ENCODE measurements at regions not wholly inside any gene's neighbourhood (a gene's known extent, or its start where the extent isn't known, plus 50 kb on each side); places are given as distances from the start of the nearest gene placed in this dataset.

GRCh38 chr16:5854027-5854426 lies 756.4 kb upstream of the EEF2KMT start:
- Histone ChIP-seq H3K27me3 (ENCODE audit: insufficient read depth, poor library complexity, severe bottlenecking) (no peaks in the 10 kb centered on the region), H3K9me3 (ENCODE audit: severe bottlenecking) (peaks cover 5% of the 10 kb centered on the region), H3K4me1 (ENCODE audit: insufficient read depth, poor library complexity, severe bottlenecking) (peaks cover 7% of the 10 kb centered on the region), H3K4me3 (ENCODE audit: severe bottlenecking) (no peak overlapping the region), H3K36me3 (ENCODE audit: low read depth) (no peaks in the 10 kb centered on the region), H3K27ac (ENCODE audit: poor library complexity, severe bottlenecking) (no peak overlapping the region)
- ATAC-seq (ENCODE audit: low read depth): no peak
- TF ChIP-seq CTCF (IDR thresholded peaks at IDR 0.05; ENCODE audit: poor library complexity, severe bottlenecking): no peak
- DNase-seq (ENCODE audit: low spot score): no peak

- H3K36me3 ChIP-seq (ENCODE audit: low read depth): no peaks in the 10 kb centered on the region
- DNase-seq (ENCODE audit: low spot score) (no peak), ATAC-seq (ENCODE audit: low read depth) (peak; percentile 28; the same call in 2 of the 3 replicates)
Measured at GRCh38 chr16:5852151-5852550, 754.6 kb upstream of the EEF2KMT start.

GRCh38 chr16:5851393-5851982 lies 753.9 kb upstream of the EEF2KMT start:
- TF ChIP-seq CTCF (IDR thresholded peaks at IDR 0.05; ENCODE audit: poor library complexity, severe bottlenecking): no peak
- H3K4me1 ChIP-seq (ENCODE audit: insufficient read depth, poor library complexity, severe bottlenecking): peaks cover 7% of the 10 kb centered on the region
- peak overlapping the region; percentile 61 for H3K27ac ChIP-seq (ENCODE audit: poor library complexity, severe bottlenecking)
- ATAC-seq (ENCODE audit: low read depth) (peak; percentile 93), DNase-seq (ENCODE audit: low spot score) (no peak)
- H3K27me3 ChIP-seq (ENCODE audit: insufficient read depth, poor library complexity, severe bottlenecking): no peaks in the 10 kb centered on the region
- H3K4me3 ChIP-seq (ENCODE audit: severe bottlenecking): no peak overlapping the region
- no peaks in the 10 kb centered on the region for H3K36me3 ChIP-seq (ENCODE audit: low read depth)
- H3K9me3 ChIP-seq (ENCODE audit: severe bottlenecking): peaks cover 3% of the 10 kb centered on the region

More at GRCh38 chr16:5852151-5852550, 754.6 kb upstream of the EEF2KMT start:
- H3K27ac ChIP-seq (ENCODE audit: poor library complexity, severe bottlenecking): peak overlapping the region; percentile 61
- H3K9me3 ChIP-seq (ENCODE audit: severe bottlenecking): peaks cover 3% of the 10 kb centered on the region
- no peak for TF ChIP-seq CTCF (IDR thresholded peaks at IDR 0.05; ENCODE audit: poor library complexity, severe bottlenecking)
- H3K4me3 ChIP-seq (ENCODE audit: severe bottlenecking): no peak overlapping the region
- H3K4me1 ChIP-seq (ENCODE audit: insufficient read depth, poor library complexity, severe bottlenecking): peaks cover 7% of the 10 kb centered on the region
- H3K27me3 ChIP-seq (ENCODE audit: insufficient read depth, poor library complexity, severe bottlenecking): no peaks in the 10 kb centered on the region

- Histone ChIP-seq H3K27me3 (ENCODE audit: insufficient read depth, poor library complexity, severe bottlenecking) (no peaks in the 10 kb centered on the region), H3K9me3 (ENCODE audit: severe bottlenecking) (peaks cover 3% of the 10 kb centered on the region), H3K36me3 (ENCODE audit: low read depth) (no peaks in the 10 kb centered on the region), H3K4me3 (ENCODE audit: severe bottlenecking) (no peak overlapping the region), H3K27ac (ENCODE audit: poor library complexity, severe bottlenecking) (peak overlapping the region; percentile 61), H3K4me1 (ENCODE audit: insufficient read depth, poor library complexity, severe bottlenecking) (peaks cover 7% of the 10 kb centered on the region)
- no peak for ATAC-seq (ENCODE audit: low read depth)
- TF ChIP-seq CTCF (IDR thresholded peaks at IDR 0.05; ENCODE audit: poor library complexity, severe bottlenecking): no peak
- DNase-seq (ENCODE audit: low spot score): no peak
Measured at GRCh38 chr16:5850632-5851392, 753.2 kb upstream of the EEF2KMT start.

- H3K4me3 ChIP-seq (ENCODE audit: severe bottlenecking): no peak overlapping the region
- DNase-seq (ENCODE audit: low spot score): no peak
- no peaks in the 10 kb centered on the region for H3K36me3 ChIP-seq (ENCODE audit: low read depth)
- TF ChIP-seq CTCF (IDR thresholded peaks at IDR 0.05; ENCODE audit: poor library complexity, severe bottlenecking): no peak
- H3K4me1 ChIP-seq (ENCODE audit: insufficient read depth, poor library complexity, severe bottlenecking): no peaks in the 10 kb centered on the region
- no peaks in the 10 kb centered on the region for H3K9me3 ChIP-seq (ENCODE audit: severe bottlenecking)
- 0 out of 3 replicates have a peak, but pooled peaks have one; percentile 44 for ATAC-seq (ENCODE audit: low read depth)
- no peaks in the 10 kb centered on the region for H3K27me3 ChIP-seq (ENCODE audit: insufficient read depth, poor library complexity, severe bottlenecking)
- H3K27ac ChIP-seq (ENCODE audit: poor library complexity, severe bottlenecking): no peak overlapping the region
Measured at GRCh38 chr16:5845046-5845445, 747.5 kb upstream of the EEF2KMT start.
